Astrocyte of the hippocampus (primary cell): ENCODE measurements at regions not wholly inside any gene's neighbourhood (a gene's known extent, or its start where the extent isn't known, plus 50 kb on each side); places are given as distances from the start of the nearest gene placed in this dataset.
"Not testable (repeated sequence)": the region's sequence is repeated elsewhere in the genome, so short reads cannot be mapped to it uniquely, and the experiment has no call there.

ENCODE experiments used
- DNase-seq: peaks from one replicate; pipeline ENCODE4 v3.0.0; 2011; ENCODE audit warnings: low read depth, low spot score

GRCh38 chrX:150238632-150239382 is 124.3 kb upstream of the MAMLD1 start:
- DNase-seq, result no peak

- DNase-seq, result no peak
Measured at GRCh38 chrX:150239946-150240642, 123.0 kb upstream of the MAMLD1 start.

GRCh38 chrX:150240643-150240970 is 122.5 kb upstream of the MAMLD1 start:
- DNase-seq, result no peak

- DNase-seq, result peak; percentile 10
Measured at GRCh38 chrX:150253959-150254620, 109.0 kb upstream of the MAMLD1 start.

GRCh38 chrX:150254909-150255308 is 108.2 kb upstream of the MAMLD1 start:
- no peak for DNase-seq

- DNase-seq, result no peak
Measured at GRCh38 chrX:150255441-150256296, 107.4 kb upstream of the MAMLD1 start.

GRCh38 chrX:150256297-150256650 is 106.8 kb upstream of the MAMLD1 start:
- no peak for DNase-seq

- no peak for DNase-seq
Measured at GRCh38 chrX:150257353-150258175, 105.6 kb upstream of the MAMLD1 start.

- DNase-seq, result no peak
Measured at GRCh38 chrX:150258176-150258425, 105.0 kb upstream of the MAMLD1 start.

- peak; percentile 75 for DNase-seq
Measured at GRCh38 chrX:150258463-150259430, 104.4 kb upstream of the MAMLD1 start.

- no peak for DNase-seq
Measured at GRCh38 chrX:150262456-150262855, 100.7 kb upstream of the MAMLD1 start.

- DNase-seq, result no peak
Measured at GRCh38 chrX:150268839-150269355, 94.2 kb upstream of the MAMLD1 start.

GRCh38 chrX:150269605-150270254 is 93.4 kb upstream of the MAMLD1 start:
- DNase-seq, result peak; percentile 14

- DNase-seq, result no peak
Measured at GRCh38 chrX:150270622-150271021, 92.5 kb upstream of the MAMLD1 start.

- DNase-seq, result not testable (repeated sequence)
Measured at GRCh38 chrX:150273575-150274294, 89.4 kb upstream of the MAMLD1 start.

GRCh38 chrX:150282953-150283352 is 80.2 kb upstream of the MAMLD1 start:
- no peak for DNase-seq

GRCh38 chrX:150291014-150291413 is 72.1 kb upstream of the MAMLD1 start:
- DNase-seq, result no peak

GRCh38 chrX:150293311-150294013 is 69.7 kb upstream of the MAMLD1 start:
- peak; percentile 16 for DNase-seq
